HG02798 (cell line): ENCODE measurements at regions not wholly inside any gene's neighbourhood (a gene's known extent, or its start where the extent isn't known, plus 50 kb on each side); places are given as distances from the start of the nearest gene placed in this dataset.
"Not testable (repeated sequence)": the region's sequence is repeated elsewhere in the genome, so short reads cannot be mapped to it uniquely, and the experiment has no call there.

Experiments
- ATAC-seq: cut with Tn5 transposase; IDR thresholded peaks from one replicate; pipeline ENCODE4 v1.9.1; 2021; ENCODE audit warnings: mild to moderate bottlenecking; ENCODE audit not compliant: unreplicated experiment, poor library complexity

DNA sequence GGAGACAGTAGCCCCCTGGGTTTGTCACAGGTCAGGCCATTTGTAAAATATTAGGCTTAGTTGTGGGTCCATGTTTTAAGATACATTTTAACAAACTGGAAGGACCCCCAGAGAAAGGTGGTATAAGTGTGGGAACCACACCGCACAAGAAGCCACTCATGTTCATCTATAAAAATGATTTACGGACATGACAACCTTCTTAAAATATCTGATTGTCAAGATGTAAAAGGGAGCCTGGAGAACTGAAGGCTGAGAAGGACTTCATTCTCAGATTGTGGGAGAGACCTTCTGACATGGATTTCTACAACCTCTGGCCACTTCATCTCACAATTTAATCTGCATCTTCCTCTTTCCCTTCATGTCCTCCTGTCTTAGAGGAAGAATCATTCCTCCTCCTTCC lies 102.4 kb downstream of the VCPKMT start:
- ATAC-seq = no peak

DNA sequence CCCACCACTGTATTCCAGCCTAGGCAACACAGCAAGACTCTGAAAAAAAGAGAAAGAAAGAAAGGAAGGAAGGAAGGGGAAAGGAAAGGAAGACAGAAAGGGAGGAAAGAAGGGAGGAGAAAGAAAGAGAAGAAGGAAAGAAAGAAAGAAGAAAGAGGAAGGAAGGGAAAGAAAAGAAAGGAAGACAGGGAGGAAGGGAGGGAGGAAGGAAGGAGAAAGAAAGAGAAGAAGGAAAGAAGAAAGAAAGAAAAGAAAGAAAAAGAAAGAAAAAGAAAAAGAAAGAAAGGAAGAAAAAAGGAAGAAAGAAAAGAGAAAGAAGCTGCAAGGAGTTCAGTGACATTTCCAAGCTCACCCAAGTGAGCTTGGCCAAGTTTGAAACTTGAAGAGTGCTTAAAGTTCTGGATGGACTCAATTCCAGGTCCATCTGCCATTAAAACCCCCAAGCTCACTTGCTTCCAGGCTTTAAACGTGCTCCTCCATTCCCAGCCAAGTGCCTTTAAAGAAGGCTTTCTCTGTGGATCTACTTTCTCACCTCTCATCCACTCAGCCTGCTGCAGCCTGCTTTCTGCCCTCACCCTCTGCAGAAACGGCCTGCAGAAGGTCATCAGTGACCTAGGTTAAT lies 101.5 kb downstream of the VCPKMT start:
- no peak for ATAC-seq

DNA sequence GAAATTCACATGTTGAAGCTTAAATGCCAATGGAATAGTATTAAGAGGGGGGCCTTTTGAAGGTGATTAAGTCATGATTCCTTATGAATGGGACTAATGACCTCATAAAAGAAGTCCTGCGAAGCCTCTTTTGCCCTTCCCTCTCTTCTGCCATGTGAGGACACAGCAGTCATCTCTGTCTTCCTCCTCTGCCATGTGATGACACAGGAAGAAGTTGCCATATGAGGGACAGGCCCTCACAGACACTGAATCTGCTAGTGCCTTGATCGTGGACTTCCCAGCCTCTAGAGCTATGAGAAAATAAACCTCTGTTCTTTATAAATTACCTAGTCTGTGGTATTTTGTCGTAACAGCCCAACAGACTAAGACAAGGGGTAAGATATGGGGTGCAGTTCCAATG lies 100.7 kb downstream of the VCPKMT start:
- no peak for ATAC-seq

DNA sequence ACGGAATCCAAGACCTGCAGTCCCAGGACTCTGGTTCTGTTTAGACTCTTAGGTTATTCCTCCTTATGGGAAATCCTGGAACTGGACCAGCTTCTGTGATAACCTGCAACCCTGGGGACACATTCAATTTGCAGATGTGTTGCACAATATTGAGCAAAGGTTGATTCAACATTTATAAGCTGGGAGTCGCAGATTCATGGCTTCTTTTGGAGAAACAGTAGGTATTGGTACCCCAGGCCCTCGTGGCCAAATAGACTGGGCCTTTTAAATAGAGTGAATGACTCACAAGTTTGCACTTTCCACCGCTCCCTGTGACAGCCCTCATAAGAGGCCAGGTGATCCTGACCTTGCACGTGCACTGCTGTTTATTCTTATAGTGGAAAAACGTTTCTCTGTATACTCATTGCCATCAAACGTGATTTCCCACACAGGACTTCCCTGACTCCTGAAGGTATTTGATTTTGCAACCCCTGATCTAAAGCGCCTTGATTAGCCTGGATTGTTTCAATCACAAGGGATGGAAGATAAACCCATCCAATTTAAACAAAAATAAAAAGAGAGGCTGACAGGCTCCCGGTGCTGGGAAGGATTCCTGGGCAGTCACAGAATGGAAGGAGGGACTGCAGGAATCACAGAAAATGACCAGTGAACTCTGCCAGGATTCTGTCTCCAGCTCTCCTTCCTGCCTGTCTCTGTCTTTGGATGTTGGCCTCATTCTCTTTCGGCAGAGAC lies 98.0 kb downstream of the VCPKMT start:
- ATAC-seq = no peak

DNA sequence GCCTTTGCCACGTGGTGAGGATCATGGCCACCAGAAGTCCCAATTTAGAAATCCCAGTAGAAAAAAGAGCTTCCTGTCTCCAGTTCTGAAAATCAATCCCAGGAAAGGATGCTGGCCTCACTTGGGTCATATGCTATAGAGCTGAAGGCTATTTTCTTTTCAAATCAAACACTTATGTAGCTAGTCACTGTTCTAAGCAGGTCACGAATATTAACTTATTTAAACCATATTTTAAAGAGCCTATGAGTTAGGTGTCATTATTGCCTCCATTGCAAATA lies 97.5 kb downstream of the VCPKMT start:
- no peak for ATAC-seq

DNA sequence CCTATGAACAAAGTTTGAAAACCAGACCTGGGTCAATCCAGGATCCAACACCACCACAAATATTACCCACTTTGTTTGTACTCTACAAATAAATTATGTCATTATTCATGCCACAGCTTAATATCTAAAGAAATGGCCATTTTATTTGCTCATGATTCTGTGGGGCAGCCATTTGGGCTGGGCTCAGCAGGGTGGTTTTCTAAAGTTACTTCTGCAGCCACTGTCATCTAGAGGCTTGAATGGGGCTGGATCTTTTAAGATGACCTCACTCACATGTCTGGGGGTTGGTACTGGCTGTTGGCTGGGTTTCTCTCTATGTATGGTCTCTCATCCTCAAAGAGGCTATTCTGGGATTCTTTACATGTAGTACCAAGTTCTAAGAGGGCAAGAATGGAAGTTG lies 96.2 kb downstream of the VCPKMT start:
- no peak for ATAC-seq

DNA sequence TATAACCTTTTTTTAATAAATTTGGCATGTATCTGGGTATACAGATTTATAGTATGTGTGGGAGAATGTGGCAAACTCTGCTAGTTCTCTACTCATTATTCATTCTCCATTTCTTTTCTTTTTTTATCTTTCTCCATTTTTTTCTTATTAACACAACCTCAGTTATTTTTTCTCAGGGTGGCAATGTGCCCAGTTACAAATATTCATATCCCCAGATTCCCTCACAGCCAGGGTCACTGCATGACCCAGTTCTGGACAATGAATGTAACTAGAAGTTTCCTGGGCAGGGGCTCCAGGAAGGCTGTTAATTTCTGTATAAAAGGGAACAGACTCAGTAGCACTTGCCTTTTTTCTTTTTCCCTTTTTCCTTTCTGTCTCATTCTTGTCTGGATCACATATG lies 95.6 kb downstream of the VCPKMT start:
- ATAC-seq = no peak

DNA sequence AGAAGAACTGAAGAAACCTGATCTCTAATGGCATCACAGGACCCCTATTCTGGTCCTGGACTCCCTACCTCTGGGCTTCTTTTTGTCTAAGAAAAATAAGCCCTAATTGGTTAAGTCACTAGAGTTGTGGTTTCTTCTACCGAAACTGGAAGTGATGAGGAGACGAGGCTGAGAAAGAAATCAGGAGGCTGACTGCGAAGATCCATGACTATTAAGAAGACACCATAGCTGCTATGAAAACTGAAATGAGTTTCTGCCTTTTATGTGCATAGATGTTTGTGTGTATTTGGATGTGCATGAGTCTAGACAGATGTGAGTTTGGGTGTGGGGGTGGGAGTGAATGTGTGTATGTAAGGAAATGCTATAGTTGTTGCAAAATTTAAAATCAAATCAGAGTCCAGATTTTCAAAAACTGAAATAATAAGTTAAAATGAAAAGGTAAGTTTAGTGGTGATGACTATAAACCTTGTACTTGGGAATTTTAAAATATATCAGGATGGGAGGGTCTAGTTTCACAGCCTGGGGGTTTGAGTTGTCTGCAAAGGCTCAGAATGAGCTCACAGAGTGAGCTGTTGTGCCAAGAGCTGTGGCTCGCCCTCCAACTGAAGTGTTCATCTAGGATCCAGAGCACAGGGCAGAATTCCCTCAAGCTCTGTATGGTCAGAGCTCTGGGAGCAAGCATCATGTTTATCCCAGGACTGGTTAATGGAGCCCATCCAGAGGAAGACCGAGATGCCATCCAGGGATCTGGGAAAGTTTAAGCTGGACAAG lies 94.9 kb downstream of the VCPKMT start:
- no peak for ATAC-seq

DNA sequence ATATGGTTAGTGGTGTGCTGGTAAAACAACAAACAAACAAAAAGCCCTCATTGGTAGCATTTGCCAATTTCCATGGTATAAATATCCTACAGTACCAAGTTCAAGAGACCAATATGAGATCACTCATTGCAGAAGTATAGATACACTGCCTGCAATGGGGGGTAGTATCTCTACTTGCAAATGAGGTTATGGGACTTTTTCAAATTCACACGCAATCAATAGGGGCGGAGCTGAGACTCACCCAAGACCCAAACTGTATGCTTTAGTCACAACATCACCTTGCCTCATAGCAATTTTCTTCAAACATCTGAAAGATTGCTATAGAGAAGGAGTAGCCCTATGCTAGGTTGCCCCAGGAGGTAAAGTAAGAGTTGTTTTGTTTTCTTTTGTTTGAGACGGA lies 93.7 kb downstream of the VCPKMT start:
- ATAC-seq = no peak

DNA sequence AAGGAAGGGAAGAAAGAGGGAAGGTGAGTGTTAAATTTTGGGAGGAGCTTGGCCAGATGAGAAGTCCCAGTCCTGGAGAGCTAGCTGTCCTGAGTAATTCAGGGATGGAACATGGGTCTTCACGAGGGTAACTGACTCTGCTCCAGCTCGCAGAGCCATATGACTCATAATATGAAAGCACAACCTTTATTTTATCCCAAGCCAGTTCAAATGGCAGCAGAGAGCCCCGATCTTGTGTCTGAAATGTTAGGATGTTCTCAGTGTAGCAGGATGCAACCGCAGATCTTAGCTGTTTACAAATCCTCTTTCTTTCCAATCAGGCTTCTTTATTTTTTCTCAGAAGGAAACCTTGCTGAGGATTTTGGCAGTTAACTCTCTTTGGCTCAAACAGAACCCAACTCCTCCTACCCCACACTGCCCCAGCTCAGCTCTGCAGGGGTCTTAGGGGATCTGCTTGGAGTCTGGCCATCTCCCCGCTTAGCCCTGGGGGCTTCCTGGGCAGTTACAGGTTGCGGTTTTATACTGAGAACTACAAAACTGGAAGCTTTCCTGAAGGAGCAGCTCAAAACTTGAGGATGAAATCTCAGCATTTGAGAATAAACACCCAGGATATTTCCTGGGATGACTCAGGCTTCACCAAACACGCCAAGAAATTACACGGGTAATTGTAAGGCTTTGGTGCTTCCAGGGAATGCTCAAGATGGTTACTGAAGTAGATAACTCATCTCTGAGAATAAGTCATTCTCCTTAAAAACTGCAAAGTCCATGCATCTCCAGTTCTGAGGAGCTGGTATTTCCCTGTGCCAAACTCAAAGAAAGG lies 92.5 kb downstream of the VCPKMT start:
- ATAC-seq = no peak

DNA sequence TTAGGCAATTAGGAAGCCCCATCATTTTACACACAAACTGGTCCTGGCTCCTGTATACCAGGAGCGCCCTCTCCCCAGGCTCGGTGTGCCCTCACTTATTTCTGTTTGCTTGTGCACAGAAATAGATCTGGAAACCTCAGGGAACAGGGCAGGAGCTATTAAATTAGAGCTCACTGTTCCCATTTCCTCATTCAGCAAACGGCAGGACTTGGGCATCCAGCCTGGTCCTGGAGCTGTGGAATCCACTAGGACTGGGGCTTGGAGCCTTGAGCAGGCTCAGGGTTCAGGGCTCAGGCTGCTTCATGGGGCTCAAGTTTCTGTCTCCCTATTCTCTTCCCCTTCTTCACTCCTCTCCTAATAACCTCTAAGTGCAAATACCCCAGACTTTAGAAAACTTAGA lies 91.3 kb downstream of the VCPKMT start:
- ATAC-seq = no peak

DNA sequence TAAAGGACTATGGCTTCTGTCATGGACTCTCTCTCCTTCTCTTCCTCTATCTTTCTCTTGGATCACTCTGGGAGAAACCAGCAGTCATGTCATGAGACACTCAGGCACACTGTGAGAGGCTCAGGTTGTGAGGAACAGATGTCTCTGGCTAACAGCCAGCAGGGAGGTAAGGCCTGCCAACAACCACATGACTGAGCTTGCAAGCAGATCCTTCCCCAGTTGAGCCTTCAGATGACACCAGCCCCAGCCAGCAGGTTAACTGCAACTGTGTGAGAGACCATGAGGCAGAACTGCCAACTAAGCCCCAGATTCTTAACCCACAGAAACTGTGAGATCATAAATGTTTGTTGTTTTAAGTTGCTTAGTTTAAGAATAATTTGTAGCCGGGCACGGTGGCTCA lies 90.6 kb downstream of the VCPKMT start:
- ATAC-seq = no peak

DNA sequence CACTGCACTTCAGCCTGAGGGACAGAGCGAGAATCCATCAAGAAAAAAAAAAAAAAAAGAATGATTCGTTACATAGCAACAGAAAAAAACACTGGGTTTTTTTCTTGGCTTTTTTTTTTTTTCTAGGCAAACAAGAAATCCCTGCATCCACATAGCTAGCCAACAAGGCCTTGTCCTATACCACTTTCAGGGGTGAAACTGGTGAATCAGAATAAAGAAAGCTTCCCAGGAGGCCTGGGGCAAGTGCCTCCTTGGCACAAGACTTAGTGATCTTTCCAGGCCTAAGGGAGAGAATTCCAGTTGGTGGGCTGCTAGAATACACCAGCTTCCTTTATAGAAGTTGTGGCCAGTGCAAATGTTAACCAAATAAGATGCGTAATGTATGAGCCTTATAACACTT lies 90.0 kb downstream of the VCPKMT start:
- ATAC-seq = no peak

GRCh38 chr14:50027816-50028215 lies 88.6 kb downstream of the VCPKMT start:
- ATAC-seq = no peak

DNA sequence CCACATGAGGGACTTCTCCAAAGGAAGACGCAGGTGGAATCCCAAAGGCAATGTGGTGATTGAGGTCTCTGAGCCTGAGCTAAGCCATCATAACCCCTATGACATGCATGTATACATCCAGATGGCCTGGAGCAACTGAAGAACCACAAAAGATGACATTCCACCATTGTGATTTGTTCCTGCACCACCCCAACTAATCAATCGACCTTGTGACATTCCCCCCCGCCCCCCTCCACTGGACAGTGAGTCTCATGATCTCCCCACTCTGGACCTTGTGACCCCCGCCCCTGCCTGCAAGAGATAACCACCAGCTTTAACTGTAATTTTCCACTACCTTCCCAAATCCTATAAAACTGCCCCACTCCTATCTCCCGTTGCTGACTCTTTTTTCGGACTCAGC lies 87.9 kb downstream of the VCPKMT start:
- ATAC-seq = no peak

DNA sequence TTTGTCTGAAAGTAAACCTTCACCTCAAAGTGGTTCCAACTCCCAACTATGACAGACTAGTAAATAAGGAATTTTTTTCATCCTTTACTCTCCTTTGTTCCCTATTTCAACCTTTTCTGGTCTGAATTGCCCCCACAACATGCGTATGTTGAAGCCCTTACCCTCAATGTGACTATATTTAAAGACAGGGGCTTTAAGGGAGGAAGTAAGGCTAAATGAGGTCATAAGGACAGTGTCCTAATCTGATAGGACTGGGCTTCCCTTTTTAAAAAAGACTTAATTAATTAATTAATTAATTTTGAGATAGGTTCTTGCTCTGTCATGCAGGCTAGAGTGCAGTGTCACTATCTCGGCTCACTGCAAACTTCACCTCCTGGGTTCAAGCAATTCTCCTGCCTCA lies 86.3 kb downstream of the VCPKMT start:
- no peak for ATAC-seq

DNA sequence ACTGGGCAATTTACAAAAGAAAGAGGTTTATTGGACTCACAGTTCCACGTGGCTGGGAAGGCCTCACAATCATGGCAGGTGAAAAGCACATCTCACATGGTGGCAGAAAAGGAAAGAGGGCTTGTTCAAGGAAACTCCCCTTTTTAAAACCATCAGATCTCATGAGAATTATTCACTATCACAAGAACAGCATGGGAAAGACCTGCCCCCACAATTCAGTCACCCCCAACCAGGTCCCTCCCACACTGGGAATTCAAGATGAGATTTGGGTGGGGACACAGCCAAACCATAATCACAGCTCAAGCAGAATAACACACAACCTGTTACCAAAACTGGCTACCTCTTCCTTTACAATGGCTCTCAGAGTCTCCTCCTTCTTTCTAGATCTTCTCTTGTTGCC lies 85.5 kb downstream of the VCPKMT start:
- ATAC-seq = not testable (repeated sequence)

DNA sequence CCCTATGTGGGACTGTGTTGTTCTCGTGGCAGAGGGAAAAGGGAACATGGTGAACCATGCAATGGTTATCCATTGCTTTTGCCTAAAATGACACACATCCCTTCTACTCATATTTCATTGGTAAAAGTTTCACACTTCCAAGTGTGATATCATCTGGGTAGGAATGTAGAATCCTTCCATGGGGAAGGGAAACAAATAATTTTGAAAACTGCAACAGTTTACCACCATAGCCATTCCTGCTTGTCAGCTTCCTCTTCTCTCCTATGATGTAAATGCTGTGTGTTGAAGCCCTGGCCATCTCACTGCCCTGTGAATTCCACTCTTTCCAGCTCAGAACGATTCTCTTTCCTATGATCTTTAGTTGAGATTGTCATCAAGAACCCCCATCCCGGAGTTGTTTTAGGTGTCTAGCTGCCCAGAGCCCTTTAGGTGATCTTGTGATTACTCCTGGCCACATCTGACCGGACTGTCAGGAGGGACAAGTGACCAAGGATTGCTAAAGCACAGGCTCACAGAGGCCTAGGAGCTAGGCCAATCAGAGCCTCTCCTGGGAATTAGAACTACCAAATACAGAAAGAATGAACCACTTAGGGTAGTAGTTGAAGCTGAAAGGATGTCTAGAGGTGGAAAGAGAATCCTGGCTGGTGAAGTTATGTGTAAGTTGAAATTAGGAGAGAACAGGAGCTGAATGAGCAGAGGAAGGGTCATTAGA lies 84.6 kb downstream of the VCPKMT start:
- no peak for ATAC-seq

GRCh38 chr14:50032462-50033167 lies 83.8 kb downstream of the VCPKMT start:
- ATAC-seq = not testable (repeated sequence)

DNA sequence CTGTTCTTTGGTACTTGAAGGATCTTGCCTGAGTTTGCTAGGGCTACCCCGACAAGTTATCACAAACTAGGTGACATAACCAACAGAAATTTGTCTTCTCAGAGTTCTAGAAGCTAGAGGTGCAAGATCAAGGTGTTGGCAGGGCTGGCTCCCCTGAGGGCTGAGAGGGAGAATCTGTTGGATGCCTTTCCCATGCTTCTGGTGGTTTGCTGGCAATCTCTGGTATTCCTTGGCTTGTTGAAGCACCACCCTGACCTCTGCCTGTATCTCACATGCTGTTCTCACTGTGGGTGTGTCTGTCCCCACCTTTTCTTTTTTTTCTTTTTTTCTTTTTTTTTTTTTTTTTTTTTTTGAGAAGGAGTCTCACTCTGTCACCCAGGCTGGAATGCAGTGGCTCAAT lies 81.2 kb downstream of the VCPKMT start:
- no peak for ATAC-seq
